ENCODE measurements at regions not wholly inside any gene's neighbourhood (a gene's known extent, or its start where the extent isn't known, plus 50 kb on each side); places are given as distances from the start of the nearest gene placed in this dataset.

DNA sequence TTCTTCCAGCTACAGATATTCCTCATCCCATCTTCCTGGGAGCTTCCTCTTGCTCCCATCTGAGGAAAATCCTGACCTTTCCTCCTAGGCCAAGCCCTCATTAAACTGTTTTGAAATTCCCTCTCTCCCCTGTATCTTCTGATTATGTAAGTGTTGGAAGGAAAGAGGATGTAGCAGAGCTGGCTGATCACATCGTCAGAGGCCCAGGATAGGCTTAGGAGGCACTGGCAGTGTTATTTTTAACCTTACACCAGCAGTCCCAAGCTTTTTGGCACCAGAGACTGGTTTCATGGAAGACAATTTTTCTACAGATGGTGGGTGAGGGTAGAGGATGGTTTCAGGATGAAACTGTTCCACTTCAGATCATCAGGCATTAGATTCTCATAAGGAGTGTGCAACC lies 630.4 kb downstream of the EPHA4 start:
- intact Hi-C loops (cut with DNase I), result no loop called here
- DNase-seq, result no peak
- TF ChIP-seq, protein P1, sequence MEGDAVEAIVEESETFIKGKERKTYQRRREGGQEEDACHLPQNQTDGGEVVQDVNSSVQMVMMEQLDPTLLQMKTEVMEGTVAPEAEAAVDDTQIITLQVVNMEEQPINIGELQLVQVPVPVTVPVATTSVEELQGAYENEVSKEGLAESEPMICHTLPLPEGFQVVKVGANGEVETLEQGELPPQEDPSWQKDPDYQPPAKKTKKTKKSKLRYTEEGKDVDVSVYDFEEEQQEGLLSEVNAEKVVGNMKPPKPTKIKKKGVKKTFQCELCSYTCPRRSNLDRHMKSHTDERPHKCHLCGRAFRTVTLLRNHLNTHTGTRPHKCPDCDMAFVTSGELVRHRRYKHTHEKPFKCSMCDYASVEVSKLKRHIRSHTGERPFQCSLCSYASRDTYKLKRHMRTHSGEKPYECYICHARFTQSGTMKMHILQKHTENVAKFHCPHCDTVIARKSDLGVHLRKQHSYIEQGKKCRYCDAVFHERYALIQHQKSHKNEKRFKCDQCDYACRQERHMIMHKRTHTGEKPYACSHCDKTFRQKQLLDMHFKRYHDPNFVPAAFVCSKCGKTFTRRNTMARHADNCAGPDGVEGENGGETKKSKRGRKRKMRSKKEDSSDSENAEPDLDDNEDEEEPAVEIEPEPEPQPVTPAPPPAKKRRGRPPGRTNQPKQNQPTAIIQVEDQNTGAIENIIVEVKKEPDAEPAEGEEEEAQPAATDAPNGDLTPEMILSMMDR (IDR thresholded peaks at IDR 0.05), result no peak

DNA sequence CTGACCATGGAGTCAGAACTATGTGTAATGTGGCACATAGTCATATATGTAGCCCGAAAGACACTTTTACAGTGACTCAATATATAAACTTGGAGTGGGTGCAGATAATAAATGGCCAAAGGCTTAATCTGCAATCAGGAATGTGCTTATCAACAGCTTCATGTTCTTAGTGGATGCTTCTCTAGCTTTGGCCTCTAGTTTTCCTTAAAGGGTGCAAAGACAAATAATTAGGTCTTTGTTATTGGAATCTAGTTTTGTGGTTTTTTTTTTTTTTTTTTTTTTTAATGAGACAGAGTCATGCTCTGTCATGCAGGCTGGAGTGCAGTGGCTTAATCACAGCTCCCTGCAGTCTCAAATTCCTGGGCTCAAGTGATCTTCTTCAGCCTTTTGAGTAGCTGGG lies 625.6 kb downstream of the EPHA4 start:
- no peaks in the 10 kb centered on the region for H3K36me3 ChIP-seq (replicated peaks in 1 of 2)
- H3K4me3 ChIP-seq, result no peak overlapping the region
- intact Hi-C loops (cut with DNase I), result no loop called here
- DNase-seq, result no peak
- 81 to 83% (median 82%) methylated on average over 1 of the region's 1 CpG for WGBS, 4 donors
- no peaks in the 10 kb centered on the region for H3K9me3 ChIP-seq (replicated peaks in 1 of 3)
- H3K4me1 ChIP-seq (replicated peaks in 1 of 2), result no peaks in the 10 kb centered on the region
- TF ChIP-seq, protein P1 (IDR thresholded peaks at IDR 0.05), result no peak
- no peak overlapping the region for H3K27ac ChIP-seq
- no peaks in the 10 kb centered on the region for H3K27me3 ChIP-seq

More for the DNA sequence above, 630.4 kb downstream of the EPHA4 start:
- WGBS, 4 donors, result 71 to 88% (median 84%) methylated on average over 1 of the region's 1 CpG
- H3K9me3 ChIP-seq (replicated peaks in 1 of 3), result no peaks in the 10 kb centered on the region
- no peaks in the 10 kb centered on the region for H3K4me1 ChIP-seq (replicated peaks in 1 of 2)
- no peaks in the 10 kb centered on the region for H3K36me3 ChIP-seq (replicated peaks in 1 of 2)
- H3K4me3 ChIP-seq, result no peak overlapping the region
- no peaks in the 10 kb centered on the region for H3K27me3 ChIP-seq
- H3K27ac ChIP-seq, result no peak overlapping the region

DNA sequence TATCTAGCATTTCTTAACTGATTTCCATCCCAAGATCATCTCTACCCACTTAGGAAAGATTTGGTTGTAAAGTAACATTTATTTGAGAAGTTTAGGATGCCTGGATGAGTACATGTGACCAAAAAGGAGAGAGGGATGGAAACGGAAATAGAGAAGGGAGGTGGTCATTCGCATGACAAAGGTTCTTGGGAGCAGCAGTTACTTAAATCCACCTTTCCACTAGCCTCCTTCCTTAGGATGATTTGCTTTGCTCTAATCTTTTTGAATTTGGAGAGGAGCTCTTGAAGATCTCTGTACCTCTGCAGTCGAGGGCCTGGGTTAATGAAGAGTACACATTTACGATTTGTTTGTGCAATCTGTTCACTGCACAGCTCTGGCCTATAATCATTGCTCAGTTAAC lies 623.5 kb downstream of the EPHA4 start:
- H3K27me3 ChIP-seq, result no peaks in the 10 kb centered on the region
- H3K27ac ChIP-seq, result no peak overlapping the region
- H3K4me3 ChIP-seq, result no peak overlapping the region
- H3K9me3 ChIP-seq (replicated peaks in 1 of 3), result no peaks in the 10 kb centered on the region
- intact Hi-C loops (cut with DNase I), result no loop called here
- WGBS, 4 donors, result 88 to 94% (median 91%) methylated on average over 4 of the region's 4 CpGs
- H3K4me1 ChIP-seq (replicated peaks in 1 of 2), result no peaks in the 10 kb centered on the region
- no peak for DNase-seq
- TF ChIP-seq, protein P1 (IDR thresholded peaks at IDR 0.05), result no peak
- no peak for TF ChIP-seq POLR2A (IDR thresholded peaks at IDR 0.05)
- H3K36me3 ChIP-seq (replicated peaks in 1 of 2), result no peaks in the 10 kb centered on the region

DNA sequence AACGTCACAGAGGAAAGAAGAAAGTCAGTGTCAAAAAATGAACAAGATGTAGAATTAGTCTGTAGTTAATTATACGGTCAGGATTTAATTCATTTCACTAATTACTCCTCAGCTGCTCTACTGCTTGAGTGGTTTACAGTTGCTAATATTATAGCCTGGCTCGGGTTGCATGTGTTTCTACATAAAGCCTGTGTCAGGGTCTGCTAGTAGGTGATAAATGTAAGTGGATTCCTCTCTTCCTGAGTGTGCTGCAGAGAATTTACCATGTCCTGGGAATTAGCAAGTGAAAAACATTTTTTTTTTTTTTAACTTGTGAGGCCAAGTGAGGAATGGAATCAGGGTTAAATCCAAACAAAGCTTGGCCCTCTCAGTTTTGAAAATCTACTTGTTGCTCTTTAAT lies 622.6 kb downstream of the EPHA4 start:
- no peaks in the 10 kb centered on the region for H3K27me3 ChIP-seq
- no peak for DNase-seq
- H3K9me3 ChIP-seq (replicated peaks in 1 of 3), result no peaks in the 10 kb centered on the region
- H3K4me1 ChIP-seq (replicated peaks in 1 of 2), result no peaks in the 10 kb centered on the region
- no peak overlapping the region for H3K27ac ChIP-seq
- WGBS, 4 donors, result 58 to 85% (median 83%) methylated on average over 3 of the region's 3 CpGs
- no peaks in the 10 kb centered on the region for H3K36me3 ChIP-seq (replicated peaks in 1 of 2)
- intact Hi-C loops (cut with DNase I), result no loop called here
- H3K4me3 ChIP-seq, result no peak overlapping the region
- TF ChIP-seq POLR2A (IDR thresholded peaks at IDR 0.05), result no peak
- TF ChIP-seq, protein P1 (IDR thresholded peaks at IDR 0.05), result no peak
